AG10803 (cell line): ENCODE measurements at regions not wholly inside any gene's neighbourhood (a gene's known extent, or its start where the extent isn't known, plus 50 kb on each side); places are given as distances from the start of the nearest gene placed in this dataset.

ENCODE experiments used
- DNase-seq: peaks from one replicate; pipeline ENCODE4 v3.0.0; 2010; ENCODE audit warnings: low read depth
- H3K4me3 ChIP-seq: 2 replicates; pipeline ENCODE4 v1.5.1; 2011; ENCODE audit warnings: mild to moderate bottlenecking, low read length, control low read depth
- TF ChIP-seq, protein P1 (sequence below): conservative IDR thresholded peaks from 2 replicates; pipeline ENCODE4 v1.5.1; 2011; ENCODE audit warnings: mild to moderate bottlenecking, low read length, control low read depth, inconsistent platforms

DNA sequence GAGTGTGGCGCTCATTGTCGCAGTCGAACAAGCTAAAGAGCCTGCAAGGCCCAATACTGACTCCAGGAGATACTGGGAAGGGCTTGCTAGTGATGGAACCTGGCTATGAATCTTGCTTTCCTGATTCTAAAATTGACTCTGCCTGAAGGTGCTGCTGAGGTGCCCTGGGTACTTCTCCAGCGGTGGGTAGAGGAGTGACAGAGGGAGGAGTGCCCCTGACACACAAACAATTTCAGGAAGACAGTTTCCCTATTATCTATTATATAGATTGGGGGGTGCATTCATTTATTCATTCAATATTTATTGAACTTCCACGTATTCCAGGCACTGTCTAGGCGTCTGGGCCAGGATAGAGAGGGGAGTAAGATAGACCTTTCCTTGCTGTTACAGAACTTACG lies 339.2 kb upstream of the GATB start:
- DNase-seq, result no peak
- TF ChIP-seq, protein P1, sequence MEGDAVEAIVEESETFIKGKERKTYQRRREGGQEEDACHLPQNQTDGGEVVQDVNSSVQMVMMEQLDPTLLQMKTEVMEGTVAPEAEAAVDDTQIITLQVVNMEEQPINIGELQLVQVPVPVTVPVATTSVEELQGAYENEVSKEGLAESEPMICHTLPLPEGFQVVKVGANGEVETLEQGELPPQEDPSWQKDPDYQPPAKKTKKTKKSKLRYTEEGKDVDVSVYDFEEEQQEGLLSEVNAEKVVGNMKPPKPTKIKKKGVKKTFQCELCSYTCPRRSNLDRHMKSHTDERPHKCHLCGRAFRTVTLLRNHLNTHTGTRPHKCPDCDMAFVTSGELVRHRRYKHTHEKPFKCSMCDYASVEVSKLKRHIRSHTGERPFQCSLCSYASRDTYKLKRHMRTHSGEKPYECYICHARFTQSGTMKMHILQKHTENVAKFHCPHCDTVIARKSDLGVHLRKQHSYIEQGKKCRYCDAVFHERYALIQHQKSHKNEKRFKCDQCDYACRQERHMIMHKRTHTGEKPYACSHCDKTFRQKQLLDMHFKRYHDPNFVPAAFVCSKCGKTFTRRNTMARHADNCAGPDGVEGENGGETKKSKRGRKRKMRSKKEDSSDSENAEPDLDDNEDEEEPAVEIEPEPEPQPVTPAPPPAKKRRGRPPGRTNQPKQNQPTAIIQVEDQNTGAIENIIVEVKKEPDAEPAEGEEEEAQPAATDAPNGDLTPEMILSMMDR, result no peak

DNA sequence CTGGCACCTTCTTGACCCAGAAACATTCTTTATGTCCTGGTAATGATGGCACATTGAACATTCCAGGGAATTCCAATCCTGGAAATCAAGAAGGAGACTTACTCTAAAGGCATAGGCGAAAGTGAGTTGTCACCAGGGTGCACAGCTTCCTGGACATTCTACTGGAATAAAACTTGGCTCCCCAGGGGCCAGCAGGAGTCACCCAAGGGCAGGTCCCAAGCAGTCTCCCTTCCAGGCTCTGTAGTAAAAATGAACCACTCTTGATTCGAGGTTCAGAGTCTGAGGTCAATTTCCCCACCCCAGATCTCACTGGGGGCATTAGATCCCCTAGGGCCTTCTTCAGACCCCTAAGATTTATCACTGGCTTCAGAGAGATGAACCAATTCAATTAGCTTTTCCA lies 338.7 kb upstream of the GATB start:
- no peak for DNase-seq
- no peak overlapping the region for H3K4me3 ChIP-seq
- TF ChIP-seq, protein P1, result no peak

More for the DNA sequence above, 339.2 kb upstream of the GATB start:
- H3K4me3 ChIP-seq, result no peak overlapping the region

DNA sequence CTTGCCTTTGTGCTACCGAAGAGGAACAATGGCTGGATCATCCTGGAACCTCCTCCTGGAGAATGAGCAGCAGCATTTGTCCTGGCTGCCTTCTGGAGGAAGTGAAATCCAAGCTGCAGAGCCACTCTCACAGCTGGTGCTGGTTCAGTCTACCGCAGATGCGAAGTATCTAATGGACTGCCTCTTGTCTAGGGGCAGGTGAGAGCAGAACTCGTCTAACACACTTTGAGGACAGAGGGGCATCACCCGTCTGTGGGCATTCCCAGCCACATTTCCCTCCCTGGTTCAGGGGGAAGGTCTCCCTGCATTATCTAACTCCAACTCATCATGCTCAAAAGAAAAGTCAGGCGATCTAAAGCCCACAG lies 338.2 kb upstream of the GATB start:
- DNase-seq, result no peak
- TF ChIP-seq, protein P1, result no peak

DNA sequence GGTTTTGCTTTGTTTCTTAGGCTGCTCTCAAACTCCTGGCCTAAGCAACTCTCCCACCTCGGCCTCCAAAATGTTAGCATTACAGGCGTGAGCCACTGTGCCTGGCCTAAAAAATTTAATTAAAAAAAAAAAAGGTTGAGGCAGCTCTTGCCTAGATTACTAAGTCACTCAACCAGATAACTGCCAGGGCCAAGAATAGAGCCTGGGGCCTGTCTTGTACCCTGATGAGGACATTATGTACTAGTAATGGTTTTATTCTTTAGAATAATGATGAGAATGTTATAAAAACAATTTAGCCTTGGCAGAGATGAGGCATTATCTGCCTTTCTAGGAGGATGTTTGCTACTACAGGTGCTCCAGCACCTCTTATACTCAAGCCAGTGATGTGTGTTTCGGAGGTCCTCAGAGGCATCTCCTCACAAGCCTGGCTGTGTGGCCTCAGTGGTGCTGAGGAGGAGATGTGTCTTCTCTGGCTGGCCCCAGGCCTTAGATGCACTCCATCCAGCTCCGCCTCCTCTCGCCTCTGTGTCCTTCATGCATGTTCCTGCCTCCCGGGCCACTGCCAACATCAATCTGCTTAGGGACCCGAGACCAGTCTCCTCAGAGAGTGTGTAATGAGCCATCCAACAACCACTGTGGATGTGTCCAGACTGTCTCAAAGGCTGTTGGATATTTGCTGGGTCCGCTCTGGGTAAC lies 337.7 kb upstream of the GATB start:
- TF ChIP-seq, protein P1, result no peak
- H3K4me3 ChIP-seq, result no peak overlapping the region
- no peak for DNase-seq

More for the DNA sequence above, 338.2 kb upstream of the GATB start:
- H3K4me3 ChIP-seq, result no peak overlapping the region

DNA sequence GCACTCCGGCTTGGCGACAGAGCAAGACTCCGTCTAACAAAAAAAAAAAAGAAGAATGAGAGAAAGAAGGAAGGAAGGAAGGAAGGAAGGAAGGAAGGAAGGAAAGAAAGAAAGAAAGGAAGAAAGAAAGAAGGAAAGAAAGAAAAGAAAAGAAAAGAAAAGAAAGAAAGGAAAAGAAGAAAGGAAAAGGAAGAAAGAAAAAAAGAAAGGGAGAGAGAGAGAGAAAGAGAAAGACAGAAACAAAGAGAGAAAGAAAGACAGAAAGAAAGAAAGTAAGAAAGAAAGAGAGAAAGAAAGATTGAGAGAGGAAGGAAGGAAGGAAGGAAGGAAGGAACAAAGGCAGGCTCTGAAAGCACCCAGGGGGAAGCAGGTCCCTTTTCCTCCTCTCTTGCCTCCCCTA lies 336.6 kb upstream of the GATB start:
- TF ChIP-seq, protein P1, result no peak
- DNase-seq, result no peak
- H3K4me3 ChIP-seq, result no peak overlapping the region

DNA sequence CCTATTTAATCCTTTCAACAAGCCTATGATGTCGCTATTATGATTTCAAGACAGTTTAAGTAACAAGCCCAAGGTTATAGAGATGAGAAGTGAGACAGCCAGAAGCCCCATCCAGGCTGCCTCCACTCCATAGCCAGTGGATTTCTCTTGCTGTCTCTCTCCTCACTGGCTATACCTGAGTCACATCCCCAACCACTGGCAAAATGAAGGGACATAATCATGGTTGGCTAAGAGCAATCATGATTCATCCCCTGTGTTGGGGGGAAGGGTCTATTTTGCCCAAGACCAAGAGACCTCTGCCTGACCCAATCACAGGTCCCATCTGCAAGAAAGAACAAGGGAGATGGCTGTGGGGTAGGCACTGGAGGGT lies 334.9 kb upstream of the GATB start:
- no peak overlapping the region for H3K4me3 ChIP-seq
- TF ChIP-seq, protein P1, result no peak
- no peak for DNase-seq

DNA sequence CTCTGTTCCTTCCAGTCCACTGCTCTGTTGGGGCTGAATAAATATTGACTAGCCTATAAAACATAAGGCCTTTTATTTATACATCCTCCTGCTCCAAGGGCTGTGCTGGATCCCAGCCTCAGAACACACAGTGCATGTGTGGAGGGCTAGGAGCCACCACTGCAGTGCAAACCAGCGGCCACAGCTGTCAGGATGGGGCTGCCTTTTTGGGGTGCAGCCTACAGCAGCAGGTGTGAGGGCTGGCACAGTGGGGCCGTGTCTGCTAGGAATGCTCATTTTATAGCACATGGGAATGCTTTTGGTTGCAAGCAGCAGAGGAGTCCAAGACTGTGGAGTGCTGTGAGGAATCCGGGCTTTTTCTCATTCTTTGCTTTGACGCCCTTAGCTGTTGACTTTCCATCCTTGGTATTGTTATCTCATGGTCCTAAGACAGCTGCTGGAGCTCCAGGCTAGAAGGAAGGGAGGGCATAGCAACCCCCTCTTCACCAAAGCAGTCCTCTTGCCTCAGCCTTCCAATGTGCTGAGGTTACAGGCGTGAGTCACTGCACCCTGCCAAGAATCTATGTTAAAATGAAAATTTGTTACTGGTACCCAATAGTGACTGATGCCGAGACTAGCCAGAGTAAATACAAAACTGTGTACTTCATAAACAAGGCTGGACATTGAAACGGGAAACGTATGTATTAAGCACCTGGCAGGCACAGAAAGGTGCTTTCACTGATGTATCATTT lies 334.3 kb upstream of the GATB start:
- TF ChIP-seq, protein P1, result no peak
- DNase-seq, result peak; percentile 54
- H3K4me3 ChIP-seq, result no peak overlapping the region
